ENCODE measurements at regions not wholly inside any gene's neighbourhood (a gene's known extent, or its start where the extent isn't known, plus 50 kb on each side); places are given as distances from the start of the nearest gene placed in this dataset.

DNA sequence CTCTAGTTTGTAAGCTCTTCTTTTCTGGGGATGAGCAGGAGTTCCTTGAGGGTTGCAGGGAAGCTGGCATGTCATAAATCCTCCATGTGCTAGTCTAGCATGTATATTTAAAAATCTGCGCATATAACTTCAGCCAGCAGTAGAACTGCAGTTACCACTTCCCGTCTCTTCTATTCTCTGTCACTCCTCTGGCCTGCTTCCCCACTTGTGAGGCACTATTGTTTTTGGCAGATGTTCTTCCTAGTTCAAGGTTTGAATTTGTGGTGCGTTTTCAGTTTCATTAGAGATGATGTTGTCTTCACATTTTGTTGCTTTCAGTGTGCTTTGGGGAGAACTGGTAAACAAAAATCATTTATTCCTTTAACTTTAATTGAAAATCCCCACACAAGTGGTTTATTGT lies 169.1 kb upstream of the ZPLD1 start:
- DNase-seq (ENCODE audit: low read depth in 1 of 2, low spot score in 1 of 2): no peak
- no peak overlapping the region for H3K27ac ChIP-seq (replicated peaks)
- TF ChIP-seq POLR2AphosphoS5 (IDR thresholded peaks at IDR 0.05; ENCODE audit: low read depth) (no peak), SPI1 (IDR thresholded peaks at IDR 0.05; ENCODE audit: borderline replicate concordance, low read depth) (no peak), GABPA (IDR thresholded peaks at IDR 0.05; ENCODE audit: low read depth) (no peak)
- TF ChIP-seq, protein P1, sequence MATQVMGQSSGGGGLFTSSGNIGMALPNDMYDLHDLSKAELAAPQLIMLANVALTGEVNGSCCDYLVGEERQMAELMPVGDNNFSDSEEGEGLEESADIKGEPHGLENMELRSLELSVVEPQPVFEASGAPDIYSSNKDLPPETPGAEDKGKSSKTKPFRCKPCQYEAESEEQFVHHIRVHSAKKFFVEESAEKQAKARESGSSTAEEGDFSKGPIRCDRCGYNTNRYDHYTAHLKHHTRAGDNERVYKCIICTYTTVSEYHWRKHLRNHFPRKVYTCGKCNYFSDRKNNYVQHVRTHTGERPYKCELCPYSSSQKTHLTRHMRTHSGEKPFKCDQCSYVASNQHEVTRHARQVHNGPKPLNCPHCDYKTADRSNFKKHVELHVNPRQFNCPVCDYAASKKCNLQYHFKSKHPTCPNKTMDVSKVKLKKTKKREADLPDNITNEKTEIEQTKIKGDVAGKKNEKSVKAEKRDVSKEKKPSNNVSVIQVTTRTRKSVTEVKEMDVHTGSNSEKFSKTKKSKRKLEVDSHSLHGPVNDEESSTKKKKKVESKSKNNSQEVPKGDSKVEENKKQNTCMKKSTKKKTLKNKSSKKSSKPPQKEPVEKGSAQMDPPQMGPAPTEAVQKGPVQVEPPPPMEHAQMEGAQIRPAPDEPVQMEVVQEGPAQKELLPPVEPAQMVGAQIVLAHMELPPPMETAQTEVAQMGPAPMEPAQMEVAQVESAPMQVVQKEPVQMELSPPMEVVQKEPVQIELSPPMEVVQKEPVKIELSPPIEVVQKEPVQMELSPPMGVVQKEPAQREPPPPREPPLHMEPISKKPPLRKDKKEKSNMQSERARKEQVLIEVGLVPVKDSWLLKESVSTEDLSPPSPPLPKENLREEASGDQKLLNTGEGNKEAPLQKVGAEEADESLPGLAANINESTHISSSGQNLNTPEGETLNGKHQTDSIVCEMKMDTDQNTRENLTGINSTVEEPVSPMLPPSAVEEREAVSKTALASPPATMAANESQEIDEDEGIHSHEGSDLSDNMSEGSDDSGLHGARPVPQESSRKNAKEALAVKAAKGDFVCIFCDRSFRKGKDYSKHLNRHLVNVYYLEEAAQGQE (IDR thresholded peaks at IDR 0.05; ENCODE audit: insufficient replicate concordance, low read depth): no peak
- TF ChIP-seq, protein P2, sequence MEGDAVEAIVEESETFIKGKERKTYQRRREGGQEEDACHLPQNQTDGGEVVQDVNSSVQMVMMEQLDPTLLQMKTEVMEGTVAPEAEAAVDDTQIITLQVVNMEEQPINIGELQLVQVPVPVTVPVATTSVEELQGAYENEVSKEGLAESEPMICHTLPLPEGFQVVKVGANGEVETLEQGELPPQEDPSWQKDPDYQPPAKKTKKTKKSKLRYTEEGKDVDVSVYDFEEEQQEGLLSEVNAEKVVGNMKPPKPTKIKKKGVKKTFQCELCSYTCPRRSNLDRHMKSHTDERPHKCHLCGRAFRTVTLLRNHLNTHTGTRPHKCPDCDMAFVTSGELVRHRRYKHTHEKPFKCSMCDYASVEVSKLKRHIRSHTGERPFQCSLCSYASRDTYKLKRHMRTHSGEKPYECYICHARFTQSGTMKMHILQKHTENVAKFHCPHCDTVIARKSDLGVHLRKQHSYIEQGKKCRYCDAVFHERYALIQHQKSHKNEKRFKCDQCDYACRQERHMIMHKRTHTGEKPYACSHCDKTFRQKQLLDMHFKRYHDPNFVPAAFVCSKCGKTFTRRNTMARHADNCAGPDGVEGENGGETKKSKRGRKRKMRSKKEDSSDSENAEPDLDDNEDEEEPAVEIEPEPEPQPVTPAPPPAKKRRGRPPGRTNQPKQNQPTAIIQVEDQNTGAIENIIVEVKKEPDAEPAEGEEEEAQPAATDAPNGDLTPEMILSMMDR (IDR thresholded peaks at IDR 0.05; ENCODE audit: insufficient read depth, low read length): no peak
- no peak overlapping the region for H3K4me3 ChIP-seq (replicated peaks; ENCODE audit: insufficient read depth, low read length)
- H3K27me3 ChIP-seq (ENCODE audit: insufficient read depth, poor library complexity, severe bottlenecking): peaks cover 2% of the 10 kb centered on the region

DNA sequence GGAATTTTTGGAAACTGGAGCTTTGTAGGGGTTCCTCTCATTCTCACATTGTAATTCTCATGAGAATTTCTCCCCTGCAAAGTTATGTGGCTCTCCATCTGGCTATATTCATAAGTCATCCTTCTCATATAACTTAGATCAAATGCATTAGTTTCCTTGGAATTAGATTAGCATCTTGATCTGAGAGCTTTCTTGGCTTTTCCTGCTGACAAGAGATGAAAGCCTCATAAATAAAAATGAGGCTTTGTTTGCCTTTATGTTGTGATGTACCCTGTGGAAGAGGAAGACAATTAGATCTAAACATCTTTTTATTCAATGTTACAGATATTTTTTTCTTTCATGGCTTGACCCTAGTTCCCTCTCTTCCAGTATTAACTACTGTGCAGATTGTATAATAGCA lies 165.4 kb upstream of the ZPLD1 start:
- no peak overlapping the region for H3K4me3 ChIP-seq (replicated peaks; ENCODE audit: insufficient read depth, low read length)
- DNase-seq (ENCODE audit: low read depth in 1 of 2, low spot score in 1 of 2): no peak
- TF ChIP-seq SPI1 (IDR thresholded peaks at IDR 0.05; ENCODE audit: borderline replicate concordance, low read depth) (no peak), GABPA (IDR thresholded peaks at IDR 0.05; ENCODE audit: low read depth) (no peak), POLR2AphosphoS5 (IDR thresholded peaks at IDR 0.05; ENCODE audit: low read depth) (no peak)
- TF ChIP-seq, protein P1 (IDR thresholded peaks at IDR 0.05; ENCODE audit: insufficient replicate concordance, low read depth): no peak
- TF ChIP-seq, protein P2 (IDR thresholded peaks at IDR 0.05; ENCODE audit: insufficient read depth, low read length): no peak
- H3K27ac ChIP-seq (replicated peaks): no peak overlapping the region
- H3K27me3 ChIP-seq (ENCODE audit: insufficient read depth, poor library complexity, severe bottlenecking): no peaks in the 10 kb centered on the region

DNA sequence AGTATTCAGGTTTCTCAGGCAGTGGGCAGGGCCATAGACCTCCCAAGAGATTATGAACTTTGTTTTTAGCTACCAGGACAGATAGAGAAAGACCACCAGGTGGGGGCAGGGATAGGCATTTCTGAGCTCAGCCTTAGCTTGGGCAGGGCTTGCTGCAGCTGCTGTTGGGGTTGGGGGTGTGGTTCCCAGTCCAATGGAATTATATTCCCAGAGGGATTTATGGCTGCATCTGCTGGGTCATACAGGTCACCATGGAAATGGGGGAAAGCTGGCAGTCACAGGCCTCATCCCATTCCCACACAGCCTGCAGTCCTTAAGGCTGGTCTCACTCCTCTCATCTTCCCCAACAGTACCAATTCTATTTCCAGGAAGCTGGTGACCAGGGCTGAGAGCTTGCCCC lies 144.6 kb upstream of the ZPLD1 start:
- H3K27me3 ChIP-seq (ENCODE audit: insufficient read depth, poor library complexity, severe bottlenecking): no peaks in the 10 kb centered on the region
- TF ChIP-seq, protein P2 (IDR thresholded peaks at IDR 0.05; ENCODE audit: insufficient read depth, low read length): no peak
- no peak overlapping the region for H3K27ac ChIP-seq (replicated peaks)
- H3K4me3 ChIP-seq (replicated peaks; ENCODE audit: insufficient read depth, low read length): no peak overlapping the region
- no peak for DNase-seq (ENCODE audit: low read depth in 1 of 2, low spot score in 1 of 2)

DNA sequence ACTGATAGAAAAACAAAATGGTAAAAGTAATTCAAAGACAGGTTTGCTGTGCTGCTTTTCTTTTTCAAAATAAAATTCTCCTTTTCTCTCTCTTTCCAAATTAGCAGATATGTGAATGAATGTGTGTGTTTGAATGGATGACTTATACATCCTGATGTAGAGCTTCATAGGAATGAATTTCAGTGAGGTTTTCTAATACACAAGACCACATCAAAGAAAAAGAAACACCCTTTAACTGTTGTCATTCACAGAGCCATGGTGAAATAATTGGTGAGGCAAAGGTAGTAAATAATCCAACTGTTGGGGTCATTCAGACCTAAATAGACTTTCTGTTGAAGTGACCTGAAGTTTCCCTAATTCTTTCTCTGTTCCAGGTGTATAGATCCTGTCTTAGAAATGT lies 139.1 kb upstream of the ZPLD1 start:
- H3K4me3 ChIP-seq (replicated peaks; ENCODE audit: insufficient read depth, low read length): no peak overlapping the region
- H3K27me3 ChIP-seq (ENCODE audit: insufficient read depth, poor library complexity, severe bottlenecking): no peaks in the 10 kb centered on the region
- DNase-seq (ENCODE audit: low read depth in 1 of 2, low spot score in 1 of 2): no peak
- H3K27ac ChIP-seq (replicated peaks): no peak overlapping the region
- TF ChIP-seq, protein P2 (IDR thresholded peaks at IDR 0.05; ENCODE audit: insufficient read depth, low read length): no peak
- TF ChIP-seq, protein P1 (IDR thresholded peaks at IDR 0.05; ENCODE audit: insufficient replicate concordance, low read depth): no peak
- no peak for TF ChIP-seq GABPA (IDR thresholded peaks at IDR 0.05; ENCODE audit: low read depth)
- no peak for TF ChIP-seq SPI1 (IDR thresholded peaks at IDR 0.05; ENCODE audit: borderline replicate concordance, low read depth)
- no peak for TF ChIP-seq POLR2AphosphoS5 (IDR thresholded peaks at IDR 0.05; ENCODE audit: low read depth)

All from HL-60 (cell line).